ENCODE measurements at regions not wholly inside any gene's neighbourhood (a gene's known extent, or its start where the extent isn't known, plus 50 kb on each side); places are given as distances from the start of the nearest gene placed in this dataset.

- no peak for DNase-seq (ENCODE audit: low read depth, low spot score)
- Histone ChIP-seq H3K4me1 (ENCODE audit: control insufficient read depth, insufficient read depth, low read length) (no peaks in the 10 kb centered on the region), H3K4me2 (ENCODE audit: control insufficient read depth, insufficient read depth) (no peak overlapping the region), H4K20me1 (ENCODE audit: control insufficient read depth, insufficient read depth) (no peaks in the 10 kb centered on the region), H3K27me3 (replicated peaks in 1 of 2; ENCODE audit: control insufficient read depth in 2 of 2, insufficient read depth in 2 of 2, low read length in 1 of 2) (peaks cover 2 to 8% of the 10 kb centered on the region in 2 experiments), H3K79me2 (ENCODE audit: control insufficient read depth, insufficient read depth, low read length) (no peaks in the 10 kb centered on the region), H3K4me3 (no peak overlapping the region), H3K27ac (ENCODE audit: control insufficient read depth, insufficient read depth) (no peak overlapping the region), H3K9me3 (replicated peaks; ENCODE audit: control insufficient read depth, insufficient read depth, low read length) (no peaks in the 10 kb centered on the region), H3K9ac (ENCODE audit: control insufficient read depth, insufficient read depth, low read length) (no peak overlapping the region), H2AFZ (ENCODE audit: control insufficient read depth, low read depth, low read length) (no peak overlapping the region), H3K36me3 (ENCODE audit: control insufficient read depth in 2 of 2, insufficient read depth in 2 of 2, low read length in 1 of 2) (no peaks in the 10 kb centered on the region)
- ChIA-PET POLR2A (no interaction called here), SMC1A (ENCODE audit: uncharacterized antibody, unreplicated experiment) (no interaction called here), RAD21 (ENCODE audit: unreplicated experiment) (no interaction called here), CTCF (no interaction called here)
- ATAC-seq = no peak
- FAIRE-seq = no peak
- in situ Hi-C loops (cut with MboI) = no loop called here
- WGBS (ENCODE audit: insufficient coverage, insufficient replicate concordance, low lambda C conversion rate, missing lambda C conversion rate) = 33% methylated on average over 6 of the region's 6 CpGs
- intact Hi-C loops (cut with micrococcal nuclease; ENCODE audit: unreplicated experiment) = no loop called here
- BruUV-seq (replicated peaks) = no TSS peak
- TF ChIP-seq, protein P1, sequence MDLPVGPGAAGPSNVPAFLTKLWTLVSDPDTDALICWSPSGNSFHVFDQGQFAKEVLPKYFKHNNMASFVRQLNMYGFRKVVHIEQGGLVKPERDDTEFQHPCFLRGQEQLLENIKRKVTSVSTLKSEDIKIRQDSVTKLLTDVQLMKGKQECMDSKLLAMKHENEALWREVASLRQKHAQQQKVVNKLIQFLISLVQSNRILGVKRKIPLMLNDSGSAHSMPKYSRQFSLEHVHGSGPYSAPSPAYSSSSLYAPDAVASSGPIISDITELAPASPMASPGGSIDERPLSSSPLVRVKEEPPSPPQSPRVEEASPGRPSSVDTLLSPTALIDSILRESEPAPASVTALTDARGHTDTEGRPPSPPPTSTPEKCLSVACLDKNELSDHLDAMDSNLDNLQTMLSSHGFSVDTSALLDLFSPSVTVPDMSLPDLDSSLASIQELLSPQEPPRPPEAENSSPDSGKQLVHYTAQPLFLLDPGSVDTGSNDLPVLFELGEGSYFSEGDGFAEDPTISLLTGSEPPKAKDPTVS (IDR thresholded peaks at IDR 0.05; ENCODE audit: low read depth, low read length) = no peak
- TF ChIP-seq CEBPB (IDR thresholded peaks at IDR 0.05; ENCODE audit: borderline replicate concordance in 1 of 2, low read depth in 2 of 2, low read length in 2 of 2) (no peak), MEF2A (IDR thresholded peaks at IDR 0.05; ENCODE audit: insufficient read depth, low read depth, low read length) (no peak), ZNF384 (IDR thresholded peaks at IDR 0.05; ENCODE audit: borderline replicate concordance, low read depth, low read length) (no peak), TAF1 (IDR thresholded peaks at IDR 0.05; ENCODE audit: borderline replicate concordance, low read depth, low read length) (no peak), STAT1 (conservative IDR thresholded peaks at IDR 0.05) (no peak), BCL11A (IDR thresholded peaks at IDR 0.05; ENCODE audit: low read depth, low read length) (no peak), POLR2AphosphoS2 (IDR thresholded peaks at IDR 0.05; ENCODE audit: low read depth, low read length) (no peak)
- TF ChIP-seq, protein P2, sequence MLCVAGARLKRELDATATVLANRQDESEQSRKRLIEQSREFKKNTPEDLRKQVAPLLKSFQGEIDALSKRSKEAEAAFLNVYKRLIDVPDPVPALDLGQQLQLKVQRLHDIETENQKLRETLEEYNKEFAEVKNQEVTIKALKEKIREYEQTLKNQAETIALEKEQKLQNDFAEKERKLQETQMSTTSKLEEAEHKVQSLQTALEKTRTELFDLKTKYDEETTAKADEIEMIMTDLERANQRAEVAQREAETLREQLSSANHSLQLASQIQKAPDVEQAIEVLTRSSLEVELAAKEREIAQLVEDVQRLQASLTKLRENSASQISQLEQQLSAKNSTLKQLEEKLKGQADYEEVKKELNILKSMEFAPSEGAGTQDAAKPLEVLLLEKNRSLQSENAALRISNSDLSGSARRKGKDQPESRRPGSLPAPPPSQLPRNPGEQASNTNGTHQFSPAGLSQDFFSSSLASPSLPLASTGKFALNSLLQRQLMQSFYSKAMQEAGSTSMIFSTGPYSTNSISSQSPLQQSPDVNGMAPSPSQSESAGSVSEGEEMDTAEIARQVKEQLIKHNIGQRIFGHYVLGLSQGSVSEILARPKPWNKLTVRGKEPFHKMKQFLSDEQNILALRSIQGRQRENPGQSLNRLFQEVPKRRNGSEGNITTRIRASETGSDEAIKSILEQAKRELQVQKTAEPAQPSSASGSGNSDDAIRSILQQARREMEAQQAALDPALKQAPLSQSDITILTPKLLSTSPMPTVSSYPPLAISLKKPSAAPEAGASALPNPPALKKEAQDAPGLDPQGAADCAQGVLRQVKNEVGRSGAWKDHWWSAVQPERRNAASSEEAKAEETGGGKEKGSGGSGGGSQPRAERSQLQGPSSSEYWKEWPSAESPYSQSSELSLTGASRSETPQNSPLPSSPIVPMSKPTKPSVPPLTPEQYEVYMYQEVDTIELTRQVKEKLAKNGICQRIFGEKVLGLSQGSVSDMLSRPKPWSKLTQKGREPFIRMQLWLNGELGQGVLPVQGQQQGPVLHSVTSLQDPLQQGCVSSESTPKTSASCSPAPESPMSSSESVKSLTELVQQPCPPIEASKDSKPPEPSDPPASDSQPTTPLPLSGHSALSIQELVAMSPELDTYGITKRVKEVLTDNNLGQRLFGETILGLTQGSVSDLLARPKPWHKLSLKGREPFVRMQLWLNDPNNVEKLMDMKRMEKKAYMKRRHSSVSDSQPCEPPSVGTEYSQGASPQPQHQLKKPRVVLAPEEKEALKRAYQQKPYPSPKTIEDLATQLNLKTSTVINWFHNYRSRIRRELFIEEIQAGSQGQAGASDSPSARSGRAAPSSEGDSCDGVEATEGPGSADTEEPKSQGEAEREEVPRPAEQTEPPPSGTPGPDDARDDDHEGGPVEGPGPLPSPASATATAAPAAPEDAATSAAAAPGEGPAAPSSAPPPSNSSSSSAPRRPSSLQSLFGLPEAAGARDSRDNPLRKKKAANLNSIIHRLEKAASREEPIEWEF (IDR thresholded peaks at IDR 0.05; ENCODE audit: insufficient replicate concordance, low read depth, low read length) = no peak
- TF ChIP-seq, protein P3, sequence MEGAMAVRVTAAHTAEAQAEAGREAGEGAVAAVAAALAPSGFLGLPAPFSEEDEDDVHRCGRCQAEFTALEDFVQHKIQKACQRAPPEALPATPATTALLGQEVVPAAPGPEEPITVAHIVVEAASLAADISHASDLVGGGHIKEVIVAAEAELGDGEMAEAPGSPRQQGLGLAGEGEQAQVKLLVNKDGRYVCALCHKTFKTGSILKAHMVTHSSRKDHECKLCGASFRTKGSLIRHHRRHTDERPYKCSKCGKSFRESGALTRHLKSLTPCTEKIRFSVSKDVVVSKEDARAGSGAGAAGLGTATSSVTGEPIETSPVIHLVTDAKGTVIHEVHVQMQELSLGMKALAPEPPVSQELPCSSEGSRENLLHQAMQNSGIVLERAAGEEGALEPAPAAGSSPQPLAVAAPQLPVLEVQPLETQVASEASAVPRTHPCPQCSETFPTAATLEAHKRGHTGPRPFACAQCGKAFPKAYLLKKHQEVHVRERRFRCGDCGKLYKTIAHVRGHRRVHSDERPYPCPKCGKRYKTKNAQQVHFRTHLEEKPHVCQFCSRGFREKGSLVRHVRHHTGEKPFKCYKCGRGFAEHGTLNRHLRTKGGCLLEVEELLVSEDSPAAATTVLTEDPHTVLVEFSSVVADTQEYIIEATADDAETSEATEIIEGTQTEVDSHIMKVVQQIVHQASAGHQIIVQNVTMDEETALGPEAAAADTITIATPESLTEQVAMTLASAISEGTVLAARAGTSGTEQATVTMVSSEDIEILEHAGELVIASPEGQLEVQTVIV (IDR thresholded peaks at IDR 0.05; ENCODE audit: borderline replicate concordance, partially characterized antibody) = no peak
- TF ChIP-seq, protein P4, sequence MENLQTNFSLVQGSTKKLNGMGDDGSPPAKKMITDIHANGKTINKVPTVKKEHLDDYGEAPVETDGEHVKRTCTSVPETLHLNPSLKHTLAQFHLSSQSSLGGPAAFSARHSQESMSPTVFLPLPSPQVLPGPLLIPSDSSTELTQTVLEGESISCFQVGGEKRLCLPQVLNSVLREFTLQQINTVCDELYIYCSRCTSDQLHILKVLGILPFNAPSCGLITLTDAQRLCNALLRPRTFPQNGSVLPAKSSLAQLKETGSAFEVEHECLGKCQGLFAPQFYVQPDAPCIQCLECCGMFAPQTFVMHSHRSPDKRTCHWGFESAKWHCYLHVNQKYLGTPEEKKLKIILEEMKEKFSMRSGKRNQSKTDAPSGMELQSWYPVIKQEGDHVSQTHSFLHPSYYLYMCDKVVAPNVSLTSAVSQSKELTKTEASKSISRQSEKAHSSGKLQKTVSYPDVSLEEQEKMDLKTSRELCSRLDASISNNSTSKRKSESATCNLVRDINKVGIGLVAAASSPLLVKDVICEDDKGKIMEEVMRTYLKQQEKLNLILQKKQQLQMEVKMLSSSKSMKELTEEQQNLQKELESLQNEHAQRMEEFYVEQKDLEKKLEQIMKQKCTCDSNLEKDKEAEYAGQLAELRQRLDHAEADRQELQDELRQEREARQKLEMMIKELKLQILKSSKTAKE (IDR thresholded peaks at IDR 0.05; ENCODE audit: low read depth, poor library complexity, severe bottlenecking) = no peak
Measured at GRCh38 chr14:66081594-66082376, 404.4 kb upstream of the CCDC196 start.

Data from GM12878 (cell line).